ENCODE measurements at regions not wholly inside any gene's neighbourhood (a gene's known extent, or its start where the extent isn't known, plus 50 kb on each side); places are given as distances from the start of the nearest gene placed in this dataset.

DNA sequence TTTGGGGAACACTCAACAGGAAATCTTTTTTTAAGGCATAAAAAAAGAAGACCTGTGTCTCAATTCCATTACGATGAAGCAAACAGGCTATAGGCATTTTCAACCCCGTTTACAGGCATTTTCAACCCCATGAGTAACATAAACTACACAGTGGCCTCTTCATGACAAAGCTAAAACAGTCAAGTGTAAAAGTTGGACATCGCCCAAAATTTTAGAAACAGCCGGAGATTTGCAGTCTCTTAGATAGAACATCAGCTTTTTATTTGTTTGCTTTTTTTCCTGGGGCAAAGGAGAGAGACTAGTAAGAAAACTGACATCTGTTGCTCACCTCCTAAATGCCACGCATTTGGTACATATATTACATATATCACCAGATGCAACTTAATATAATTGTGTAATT lies 173.7 kb downstream of the CMPK2 start:
- no peaks in the 10 kb centered on the region for H3K36me3 ChIP-seq (ENCODE audit: control insufficient read depth in 1 of 2, insufficient read depth in 2 of 2, low read length in 2 of 2)
- no peaks in the 10 kb centered on the region for H3K9me3 ChIP-seq (ENCODE audit: control insufficient read depth in 1 of 2, insufficient read depth in 1 of 2, low read depth in 1 of 2, low read length in 2 of 2)
- H2AFZ ChIP-seq (ENCODE audit: low read depth, low read length, poor library complexity, severe bottlenecking) = no peak overlapping the region
- no peaks in the 10 kb centered on the region for H3K4me1 ChIP-seq (ENCODE audit: control insufficient read depth in 1 of 2, insufficient read depth in 2 of 2, low read length in 2 of 2)
- no peaks in the 10 kb centered on the region for H3K79me2 ChIP-seq (ENCODE audit: insufficient read depth, low read length)
- ChIA-PET CTCF (no interaction called here), POLR2A (no interaction called here), RAD21 (ENCODE audit: low non-redundant PET in 1 of 2, low total read pairs in 2 of 2, uncharacterized antibody in 2 of 2, unreplicated experiment in 2 of 2) (no interaction called here)
- H3K27ac ChIP-seq (ENCODE audit: low read depth, low read length) = no peak overlapping the region
- H3K27me3 ChIP-seq (ENCODE audit: insufficient read depth, low read length) = no peaks in the 10 kb centered on the region
- no peak for ATAC-seq
- H3K9me2 ChIP-seq (ENCODE audit: insufficient read depth) = no peaks in the 10 kb centered on the region
- no TSS peak for BruUV-seq (replicated peaks)
- no peaks in the 10 kb centered on the region for H4K20me1 ChIP-seq (ENCODE audit: insufficient read depth)
- no peak for TF ChIP-seq EGR1 (IDR thresholded peaks at IDR 0.05; ENCODE audit: low read depth)
- TF ChIP-seq TCF7L2 (IDR thresholded peaks at IDR 0.05; ENCODE audit: borderline replicate concordance, extremely low read depth, insufficient read depth, insufficient read length) = no peak
- no peak for TF ChIP-seq CTCF (IDR thresholded peaks at IDR 0.05 in 2 of 3, conservative IDR thresholded peaks at IDR 0.05 in 1 of 3; ENCODE audit: borderline replicate concordance in 1 of 3, insufficient read depth in 1 of 3, low read depth in 2 of 3, low read length in 2 of 3)
- TF ChIP-seq FOSL1 (IDR thresholded peaks at IDR 0.05; ENCODE audit: low read depth) = no peak
- no peak for TF ChIP-seq EZH2phosphoT487 (IDR thresholded peaks at IDR 0.05; ENCODE audit: borderline replicate concordance)
- H3K4me3 ChIP-seq (replicated peaks in 1 of 2; ENCODE audit: low read depth in 1 of 2, low read length in 2 of 2) = no peak overlapping the region
- H3K9ac ChIP-seq (ENCODE audit: low read length) = no peak overlapping the region
- no peak overlapping the region for H3K4me2 ChIP-seq (ENCODE audit: low read length)
- DNase-seq (ENCODE audit: low read depth, low spot score) = no peak
- intact Hi-C loops (cut with micrococcal nuclease) = no loop called here

DNA sequence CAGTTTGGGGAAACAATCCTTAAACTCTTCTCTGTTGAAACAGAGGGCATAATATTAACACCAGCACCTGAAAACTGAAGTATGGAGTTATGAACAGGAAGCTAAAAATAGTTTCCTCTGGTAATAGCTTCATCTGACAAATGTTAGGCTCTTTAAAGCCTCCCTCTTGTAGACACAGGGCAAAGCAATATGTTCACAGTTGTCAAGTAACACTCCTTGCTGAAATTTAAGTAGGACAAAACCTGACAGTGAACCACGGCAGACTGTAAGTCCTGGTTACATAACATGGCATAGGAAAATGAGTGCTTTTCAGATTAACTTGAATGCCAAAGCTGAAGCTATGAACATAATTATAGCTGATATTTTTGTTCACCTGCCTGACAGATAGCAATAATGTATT lies 172.9 kb downstream of the CMPK2 start:
- BruUV-seq (replicated peaks) = no TSS peak

More for the DNA sequence above, 172.9 kb downstream of the CMPK2 start:
- Histone ChIP-seq H3K9me3 (ENCODE audit: control insufficient read depth in 1 of 2, insufficient read depth in 1 of 2, low read depth in 1 of 2, low read length in 2 of 2) (no peaks in the 10 kb centered on the region), H3K9ac (ENCODE audit: low read length) (no peak overlapping the region), H3K27ac (ENCODE audit: low read depth, low read length) (no peak overlapping the region), H3K4me2 (ENCODE audit: low read length) (no peak overlapping the region), H3K79me2 (ENCODE audit: insufficient read depth, low read length) (no peaks in the 10 kb centered on the region), H3K9me2 (ENCODE audit: insufficient read depth) (no peaks in the 10 kb centered on the region), H2AFZ (ENCODE audit: low read depth, low read length, poor library complexity, severe bottlenecking) (no peak overlapping the region), H3K4me1 (ENCODE audit: control insufficient read depth in 1 of 2, insufficient read depth in 2 of 2, low read length in 2 of 2) (no peaks in the 10 kb centered on the region), H3K27me3 (ENCODE audit: insufficient read depth, low read length) (no peaks in the 10 kb centered on the region), H4K20me1 (ENCODE audit: insufficient read depth) (no peaks in the 10 kb centered on the region), H3K4me3 (replicated peaks in 1 of 2; ENCODE audit: low read depth in 1 of 2, low read length in 2 of 2) (no peak overlapping the region), H3K36me3 (ENCODE audit: control insufficient read depth in 1 of 2, insufficient read depth in 2 of 2, low read length in 2 of 2) (no peaks in the 10 kb centered on the region)
- RAD21 ChIA-PET (ENCODE audit: low non-redundant PET in 1 of 2, low total read pairs in 2 of 2, uncharacterized antibody in 2 of 2, unreplicated experiment in 2 of 2) = no interaction called here
- POLR2A ChIA-PET = no interaction called here
- DNase-seq (ENCODE audit: low read depth, low spot score) = no peak
- intact Hi-C loops (cut with micrococcal nuclease) = no loop called here
- ATAC-seq = no peak
- TF ChIP-seq ZNF274 (IDR thresholded peaks at IDR 0.05; ENCODE audit: low read depth, low read length) (no peak), POLR2A (IDR thresholded peaks at IDR 0.05; ENCODE audit: borderline replicate concordance, extremely low read depth, insufficient read depth, insufficient read length) (no peak), EZH2 (IDR thresholded peaks at IDR 0.05) (no peak)
- CTCF ChIA-PET = no interaction called here

All from HCT116 (cell line).